HFFc6 (cell line): ENCODE measurements at regions not wholly inside any gene's neighbourhood (a gene's known extent, or its start where the extent isn't known, plus 50 kb on each side); places are given as distances from the start of the nearest gene placed in this dataset.
"Not testable (repeated sequence)": the region's sequence is repeated elsewhere in the genome, so short reads cannot be mapped to it uniquely, and the experiment has no call there.

ENCODE experiments used
- DNase-seq: peaks from one replicate; pipeline ENCODE4 v3.0.0-alpha.2; 2018
- H3K27ac Mint-ChIP-seq: 2 replicates; pipeline ENCODE4 v1.8.0; 2020; ENCODE audit warnings: mild to moderate bottlenecking, mixed read lengths
- H3K27me3 Mint-ChIP-seq: 2 replicates; pipeline ENCODE4 v1.8.0; 2021; ENCODE audit warnings: mild to moderate bottlenecking, moderate library complexity, mixed read lengths; ENCODE audit not compliant: insufficient read depth
- H3K36me3 Mint-ChIP-seq: 2 replicates; pipeline ENCODE4 v1.8.0; 2021; ENCODE audit warnings: low read depth, mixed read lengths
- H3K4me1 Mint-ChIP-seq: 2 replicates; pipeline ENCODE4 v1.8.0; 2020; ENCODE audit warnings: low read depth, mixed read lengths
- H3K4me3 Mint-ChIP-seq: 2 replicates; pipeline ENCODE4 v1.8.0; 2020; ENCODE audit warnings: mild to moderate bottlenecking, moderate library complexity, mixed read lengths
- H3K9me3 Mint-ChIP-seq: 2 replicates; pipeline ENCODE4 v1.8.0; 2020; ENCODE audit warnings: mild to moderate bottlenecking, mixed read lengths
- CTCF ChIP-seq: fragments of 200-600 bp; sonication (generic); IDR thresholded peaks from 2 replicates; pipeline ENCODE4 v1.5.0; 2021; ENCODE audit warnings: antibody characterized with exemption, mild to moderate bottlenecking

GRCh38 chrX:7987160-7988012 lies 60.2 kb upstream of the PNPLA4 start:
- peak; percentile 25 for DNase-seq
- H3K4me1 Mint-ChIP-seq, result peaks cover 72% of the 10 kb centered on the region
- H3K36me3 Mint-ChIP-seq, result no peaks in the 10 kb centered on the region
- TF ChIP-seq CTCF, result no peak
- H3K27me3 Mint-ChIP-seq, result no peaks in the 10 kb centered on the region
- H3K9me3 Mint-ChIP-seq, result no peaks in the 10 kb centered on the region
- H3K4me3 Mint-ChIP-seq, result peak overlapping the region; percentile 37
- peak overlapping the region; percentile 90 for H3K27ac Mint-ChIP-seq

GRCh38 chrX:7986738-7987137 lies 59.5 kb upstream of the PNPLA4 start:
- H3K4me3 Mint-ChIP-seq, result peak overlapping the region; percentile 26; the same call in 1 of the 2 replicates
- not testable (repeated sequence) for H3K36me3 Mint-ChIP-seq, H3K9me3 Mint-ChIP-seq, H3K27me3 Mint-ChIP-seq, DNase-seq
- peaks cover 66% of the 10 kb centered on the region for H3K4me1 Mint-ChIP-seq
- peak overlapping the region; percentile 90 for H3K27ac Mint-ChIP-seq

GRCh38 chrX:7985568-7985967 lies 58.4 kb upstream of the PNPLA4 start:
- TF ChIP-seq CTCF, result no peak
- Mint-ChIP-seq H3K4me3 (no peak overlapping the region), H3K36me3 (no peaks in the 10 kb centered on the region), H3K9me3 (no peaks in the 10 kb centered on the region), H3K27me3 (no peaks in the 10 kb centered on the region; the same call in 1 of the 2 replicates), H3K4me1 (peaks cover 54% of the 10 kb centered on the region), H3K27ac (peak overlapping the region; percentile 57; the same call in 1 of the 2 replicates)
- peak; percentile 29 for DNase-seq

GRCh38 chrX:7983581-7983980 lies 56.4 kb upstream of the PNPLA4 start:
- no peak overlapping the region for H3K4me3 Mint-ChIP-seq
- peaks cover 40% of the 10 kb centered on the region for H3K4me1 Mint-ChIP-seq
- no peaks in the 10 kb centered on the region for H3K9me3 Mint-ChIP-seq
- no peak for TF ChIP-seq CTCF
- H3K27ac Mint-ChIP-seq, result no peak overlapping the region
- no peaks in the 10 kb centered on the region for H3K36me3 Mint-ChIP-seq
- H3K27me3 Mint-ChIP-seq, result no peaks in the 10 kb centered on the region; the same call in 1 of the 2 replicates
- DNase-seq, result no peak
